AG09319 (cell line): ENCODE measurements at regions not wholly inside any gene's neighbourhood (a gene's known extent, or its start where the extent isn't known, plus 50 kb on each side); places are given as distances from the start of the nearest gene placed in this dataset.

Experiments used
- DNase-seq: peaks from one replicate; pipeline ENCODE4 v3.0.0-alpha.2; 2010; ENCODE audit warnings: low read depth; ENCODE audit errors: extremely low read depth
- TF ChIP-seq, protein P1 (sequence below): IDR thresholded peaks from 2 replicates; pipeline ENCODE4 v1.5.1; 2011; ENCODE audit warnings: low read depth, mild to moderate bottlenecking, inconsistent platforms, low read length, moderate library complexity

DNA sequence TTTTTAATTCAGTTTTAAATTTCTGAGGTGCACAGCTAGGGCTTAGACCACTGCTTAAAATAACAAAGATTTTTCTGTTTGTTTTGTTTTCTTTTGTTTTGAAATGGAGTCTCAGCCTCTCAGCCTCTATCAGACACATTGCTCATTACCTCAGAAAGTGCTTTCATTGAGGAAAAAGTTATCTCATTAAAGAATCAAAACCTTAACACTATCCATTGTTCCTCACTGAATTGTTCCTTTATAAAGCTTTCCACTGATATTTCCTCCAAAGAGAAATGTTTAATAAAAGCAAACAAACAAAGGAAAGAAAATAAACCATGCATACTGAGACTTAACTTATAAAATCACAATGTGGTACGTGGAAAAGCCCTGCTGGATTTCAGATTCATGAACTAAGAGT lies 63.8 kb downstream of the SIPA1L2 start:
- DNase-seq = no peak
- TF ChIP-seq, protein P1, sequence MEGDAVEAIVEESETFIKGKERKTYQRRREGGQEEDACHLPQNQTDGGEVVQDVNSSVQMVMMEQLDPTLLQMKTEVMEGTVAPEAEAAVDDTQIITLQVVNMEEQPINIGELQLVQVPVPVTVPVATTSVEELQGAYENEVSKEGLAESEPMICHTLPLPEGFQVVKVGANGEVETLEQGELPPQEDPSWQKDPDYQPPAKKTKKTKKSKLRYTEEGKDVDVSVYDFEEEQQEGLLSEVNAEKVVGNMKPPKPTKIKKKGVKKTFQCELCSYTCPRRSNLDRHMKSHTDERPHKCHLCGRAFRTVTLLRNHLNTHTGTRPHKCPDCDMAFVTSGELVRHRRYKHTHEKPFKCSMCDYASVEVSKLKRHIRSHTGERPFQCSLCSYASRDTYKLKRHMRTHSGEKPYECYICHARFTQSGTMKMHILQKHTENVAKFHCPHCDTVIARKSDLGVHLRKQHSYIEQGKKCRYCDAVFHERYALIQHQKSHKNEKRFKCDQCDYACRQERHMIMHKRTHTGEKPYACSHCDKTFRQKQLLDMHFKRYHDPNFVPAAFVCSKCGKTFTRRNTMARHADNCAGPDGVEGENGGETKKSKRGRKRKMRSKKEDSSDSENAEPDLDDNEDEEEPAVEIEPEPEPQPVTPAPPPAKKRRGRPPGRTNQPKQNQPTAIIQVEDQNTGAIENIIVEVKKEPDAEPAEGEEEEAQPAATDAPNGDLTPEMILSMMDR = no peak

DNA sequence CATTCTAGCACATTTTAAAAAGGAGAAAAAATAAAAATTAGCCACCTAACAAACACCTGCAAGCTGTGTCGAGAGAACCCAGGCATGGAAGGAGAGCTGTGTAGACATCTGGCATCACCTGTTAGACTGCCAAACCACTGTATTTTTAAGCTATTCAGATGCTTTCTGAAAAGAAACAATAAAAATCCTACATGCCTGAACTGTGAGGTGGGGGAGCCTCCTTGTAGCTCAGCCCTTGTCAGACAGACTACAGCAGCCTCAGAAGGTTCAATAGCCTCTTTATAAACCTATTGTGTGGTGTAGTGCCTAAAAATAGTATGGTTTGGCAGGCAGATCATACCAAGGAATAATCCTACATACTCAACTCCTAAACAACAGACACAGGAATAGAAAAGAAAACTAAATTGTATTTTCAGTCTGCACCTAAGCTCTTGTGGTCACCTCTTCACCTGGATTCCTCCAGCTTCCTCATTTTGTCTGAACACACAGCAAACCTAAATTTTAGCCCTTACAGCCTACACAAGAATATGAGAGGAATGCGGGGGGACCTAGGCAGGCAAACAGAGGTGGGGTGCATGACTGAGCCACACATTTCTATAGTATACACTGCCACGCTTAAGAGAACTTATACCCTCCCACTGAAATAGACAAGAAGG lies 67.0 kb downstream of the SIPA1L2 start:
- no peak for DNase-seq
- TF ChIP-seq, protein P1 = no peak

DNA sequence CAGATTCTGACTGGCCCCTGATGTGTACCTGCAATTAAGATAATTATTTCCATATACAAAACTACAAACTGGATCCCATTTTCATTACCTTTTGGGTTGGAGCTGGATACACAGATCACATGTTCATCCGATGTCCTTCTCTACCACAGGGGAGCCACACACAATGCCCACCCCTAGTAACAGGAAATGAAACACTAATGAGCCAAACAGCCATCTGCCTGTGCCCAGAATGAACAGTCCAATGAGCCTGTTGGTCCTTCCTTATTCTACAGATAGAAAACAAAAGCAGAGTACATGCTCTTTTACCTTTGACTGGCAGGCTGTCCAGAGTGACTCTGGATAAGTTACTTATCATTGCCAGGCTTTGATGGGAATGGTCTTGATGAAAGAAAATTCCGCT lies 68.6 kb downstream of the SIPA1L2 start:
- TF ChIP-seq, protein P1 = no peak
- no peak for DNase-seq

DNA sequence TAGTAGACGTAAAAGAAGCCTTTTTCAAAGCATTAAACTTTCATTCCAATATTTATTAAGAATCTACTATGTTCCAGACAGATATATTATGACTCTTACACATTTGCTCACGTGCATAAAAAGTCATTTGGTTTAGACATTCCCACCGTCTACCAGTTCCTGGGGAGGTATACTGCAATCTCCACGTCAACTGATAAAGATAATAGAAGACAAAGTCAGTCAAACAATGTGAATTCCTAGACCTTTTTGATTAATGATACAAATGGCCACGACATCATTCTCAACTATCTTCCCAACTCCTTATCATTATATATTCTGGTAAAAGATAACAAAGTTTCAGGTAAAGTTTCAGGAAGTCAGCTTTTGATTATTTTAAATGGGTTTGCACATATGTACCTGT lies 69.0 kb downstream of the SIPA1L2 start:
- TF ChIP-seq, protein P1 = no peak

DNA sequence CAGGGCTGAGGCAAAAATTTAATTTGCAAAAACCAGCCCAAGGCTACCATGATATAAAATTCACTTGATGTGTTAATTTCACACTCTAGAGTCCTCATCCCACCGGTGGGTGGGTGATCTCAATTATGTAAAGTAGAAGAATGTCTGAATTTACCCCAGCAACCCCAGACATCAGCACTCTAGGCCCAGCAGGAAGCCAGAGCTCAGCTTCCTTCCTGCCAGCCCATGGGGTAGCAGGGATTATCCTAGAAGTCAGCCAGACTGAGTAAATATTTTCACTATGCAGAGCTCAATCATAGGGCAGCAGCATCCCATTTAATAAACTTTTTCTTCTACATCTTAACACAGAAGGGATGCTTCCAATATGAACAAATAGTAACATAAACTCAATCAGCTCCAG lies 71.0 kb downstream of the SIPA1L2 start:
- no peak for DNase-seq
- TF ChIP-seq, protein P1 = no peak

More for the DNA sequence above, 69.0 kb downstream of the SIPA1L2 start:
- no peak for DNase-seq

DNA sequence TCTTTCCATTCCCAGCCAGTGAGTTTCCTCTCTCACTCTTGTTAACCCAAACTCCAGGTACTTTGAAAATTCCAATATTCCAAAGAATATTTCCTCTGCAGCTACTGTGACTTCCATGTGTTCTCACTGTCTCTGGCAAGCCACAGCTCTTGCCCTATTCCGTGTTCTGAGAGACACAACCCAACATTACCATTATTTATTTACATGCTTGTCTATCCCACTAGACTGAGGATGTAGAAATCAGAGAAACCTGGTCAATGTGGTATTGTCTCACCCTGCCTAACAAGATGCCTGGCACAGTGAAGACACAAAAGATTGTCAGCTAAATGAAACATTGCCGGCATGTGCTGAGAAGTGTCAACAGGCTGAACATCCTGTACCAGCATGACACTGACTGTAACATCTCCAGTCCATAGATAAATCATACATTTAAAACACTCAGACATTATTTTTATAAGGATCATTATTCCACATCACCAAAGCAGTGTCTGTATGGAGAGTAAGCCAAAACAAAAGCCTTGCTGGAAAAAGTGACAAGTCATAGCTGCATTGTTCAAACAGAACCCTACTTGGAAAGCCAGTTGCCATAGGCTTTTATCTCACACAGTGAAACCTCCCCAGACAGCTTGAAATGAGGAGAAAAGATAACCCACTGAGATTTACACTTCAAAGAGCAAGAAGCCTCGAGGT lies 72.3 kb downstream of the SIPA1L2 start:
- TF ChIP-seq, protein P1 = no peak
- no peak for DNase-seq

DNA sequence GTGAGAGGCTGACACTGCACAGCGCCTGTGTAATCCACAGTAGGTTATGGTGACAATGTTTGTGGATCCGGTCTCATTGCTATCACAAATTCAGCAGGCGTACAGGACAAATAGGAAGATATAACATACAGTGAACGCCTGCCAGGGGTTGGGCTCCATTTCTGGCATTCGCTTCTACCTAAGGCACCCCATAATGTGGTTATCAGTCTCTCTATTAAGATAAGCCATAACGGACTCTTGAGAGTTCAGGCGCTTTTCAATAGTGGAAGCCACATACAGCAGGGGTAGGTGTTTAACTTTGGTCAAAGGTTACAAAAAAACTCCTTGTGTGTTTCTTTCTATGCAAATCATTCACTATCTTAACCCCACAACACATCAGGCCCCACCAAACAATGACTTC lies 72.8 kb downstream of the SIPA1L2 start:
- TF ChIP-seq, protein P1 = no peak
- DNase-seq = no peak
